Prostate gland (tissue), 2 donors: ENCODE measurements at regions not wholly inside any gene's neighbourhood (a gene's known extent, or its start where the extent isn't known, plus 50 kb on each side); places are given as distances from the start of the nearest gene placed in this dataset.

Experiments used
- DNase-seq: peaks from one replicate; pipeline ENCODE4 v3.0.0-alpha.2; 2019; ENCODE audit warnings: low spot score
- H3K27ac ChIP-seq, 2 donors: fragments of 200-600 bp; sonication (generic); 2 replicates each; pipeline ENCODE4 v1.5.1; 2017 to 2019
- H3K27me3 ChIP-seq: fragments of 200-600 bp; sonication (generic); replicated peaks from 2 replicates; pipeline ENCODE4 v1.5.1; 2019; ENCODE audit not compliant: insufficient read depth
- H3K36me3 ChIP-seq, 2 donors: fragments of 200-600 bp; sonication (generic); 1 replicate in 1 of 2; 2 replicates in 1 of 2; pipeline versions ENCODE4 v1.5.1 to v1.8.1; 2017 to 2019
- H3K4me1 ChIP-seq: fragments of 200-600 bp; sonication (generic); replicated peaks from 2 replicates; pipeline ENCODE4 v1.5.1; 2019
- H3K4me3 ChIP-seq, 2 donors: fragments of 200-600 bp; sonication (generic); 2 replicates each; pipeline ENCODE4 v1.5.1; 2017 to 2019
- H3K9me3 ChIP-seq: fragments of 200-600 bp; sonication (generic); 2 replicates; pipeline ENCODE4 v1.5.1; 2017
- CTCF ChIP-seq, 4 experiments: fragments of 200-600 bp in 2 of 4; fragments of 450-650 bp in 2 of 4; sonication (generic) in 2 of 4; IDR thresholded peaks; 1 replicate in 3 of 4; 2 replicates in 1 of 4; pipeline ENCODE4 v1.5.1; 2016 to 2019; ENCODE audit warnings: antibody characterized with exemption in 4 of 4, mild to moderate bottlenecking in 2 of 4, moderate library complexity in 2 of 4
- POLR2A ChIP-seq: fragments of 450-650 bp; IDR thresholded peaks from one replicate; pipeline ENCODE4 v1.6.1; 2016; ENCODE audit warnings: antibody characterized with exemption, mild to moderate bottlenecking
- POLR2AphosphoS5 ChIP-seq: sonication (generic); formaldehyde crosslinking; IDR thresholded peaks from one replicate; pipeline ENCODE4 v1.6.1; 2017; ENCODE audit warnings: antibody characterized with exemption
- WGBS: methylation state at CpG from one replicate; pipeline ENCODE4 v1.1.5; 2018; 5-methylcytosine and 5-hydroxymethylcytosine counted together
- intact Hi-C: fragments of 100-400 bp; cut with DNase I; formaldehyde crosslinking; loops from one replicate; pipeline ENCODE4 v1.14.2; 2022

- H3K9me3 ChIP-seq = no peaks in the 10 kb centered on the region
- TF ChIP-seq POLR2A = no peak
- TF ChIP-seq CTCF (IDR thresholded peaks at IDR 0.05) = no peak
- no peak for TF ChIP-seq POLR2AphosphoS5
- intact Hi-C loops = no loop called here
Observed at GRCh38 chr11:114877976-114878375, 199.6 kb downstream of the NXPE2 start.

GRCh38 chr11:114880442-114880841, 202.1 kb downstream of the NXPE2 start:
- no peak for DNase-seq
- WGBS = 63% methylated on average over 2 of the region's 2 CpGs
- Histone ChIP-seq H3K4me1 (peaks cover 3% of the 10 kb centered on the region), H3K4me3 (no peak overlapping the region), H3K27ac (no peak overlapping the region), H3K27me3 (no peaks in the 10 kb centered on the region), H3K9me3 (no peaks in the 10 kb centered on the region), H3K36me3 (no peaks in the 10 kb centered on the region)
- no peak for TF ChIP-seq POLR2A
- no peak for TF ChIP-seq CTCF (IDR thresholded peaks at IDR 0.05)
- no peak for TF ChIP-seq POLR2AphosphoS5
- intact Hi-C loops = no loop called here

More at GRCh38 chr11:114877976-114878375, 199.6 kb downstream of the NXPE2 start:
- no peaks in the 10 kb centered on the region for H3K27me3 ChIP-seq
- H3K4me1 ChIP-seq = peaks cover 3% of the 10 kb centered on the region
- H3K27ac ChIP-seq = no peak overlapping the region
- DNase-seq = no peak
- no peaks in the 10 kb centered on the region for H3K36me3 ChIP-seq
- H3K4me3 ChIP-seq = no peak overlapping the region

GRCh38 chr11:114883472-114883871, 205.1 kb downstream of the NXPE2 start:
- TF ChIP-seq POLR2A (no peak), CTCF (IDR thresholded peaks at IDR 0.05) (no peak), POLR2AphosphoS5 (no peak)
- intact Hi-C loops = no loop called here
- Histone ChIP-seq H3K4me3 (no peak overlapping the region), H3K36me3 (no peaks in the 10 kb centered on the region), H3K27me3 (no peaks in the 10 kb centered on the region), H3K9me3 (no peaks in the 10 kb centered on the region), H3K27ac (no peak overlapping the region), H3K4me1 (peaks cover 3% of the 10 kb centered on the region)
- WGBS = 64% methylated on average over 3 of the region's 3 CpGs
- no peak for DNase-seq

GRCh38 chr11:114886644-114887265, 208.4 kb downstream of the NXPE2 start:
- intact Hi-C loops = no loop called here
- no peak overlapping the region for H3K4me3 ChIP-seq
- DNase-seq = no peak
- no peak overlapping the region for H3K27ac ChIP-seq
- H3K4me1 ChIP-seq = no peaks in the 10 kb centered on the region
- 28% methylated on average over 4 of the region's 4 CpGs for WGBS
- no peaks in the 10 kb centered on the region for H3K27me3 ChIP-seq
- H3K36me3 ChIP-seq = no peaks in the 10 kb centered on the region
- TF ChIP-seq CTCF (IDR thresholded peaks at IDR 0.05) (no peak), POLR2AphosphoS5 (no peak), POLR2A (no peak)
- H3K9me3 ChIP-seq = no peaks in the 10 kb centered on the region

GRCh38 chr11:114889594-114890011, 211.3 kb downstream of the NXPE2 start:
- H3K4me1 ChIP-seq = no peaks in the 10 kb centered on the region
- intact Hi-C loops = no loop called here
- no peak for TF ChIP-seq CTCF (IDR thresholded peaks at IDR 0.05)
- no peak for TF ChIP-seq POLR2A
- no peak for TF ChIP-seq POLR2AphosphoS5
- no peak overlapping the region for H3K27ac ChIP-seq
- H3K4me3 ChIP-seq = no peak overlapping the region
- 66% methylated on average over 12 of the region's 12 CpGs for WGBS
- H3K36me3 ChIP-seq = no peaks in the 10 kb centered on the region
- no peaks in the 10 kb centered on the region for H3K9me3 ChIP-seq
- no peak for DNase-seq
- no peaks in the 10 kb centered on the region for H3K27me3 ChIP-seq
